BJ (cell line): ENCODE measurements at regions not wholly inside any gene's neighbourhood (a gene's known extent, or its start where the extent isn't known, plus 50 kb on each side); places are given as distances from the start of the nearest gene placed in this dataset.
A peak's percentile ranks its signal among the peaks of the same experiment; 100 is the strongest.

ENCODE experiments used
- CTCF ChIA-PET: fragments of 350-600 bp; formaldehyde crosslinking; extraction: SDS; loops from one replicate; lab custom pipeline; 2021; ENCODE audit warnings: antibody characterized with exemption, inconsistent platforms; lab: Yijun Ruan, JAX
- POLR2A ChIA-PET: fragments of 300-600 bp; sonication (Branson Sonifier 250); formaldehyde crosslinking; extraction: SDS; loops from one replicate; lab custom pipeline; 2021; ENCODE audit warnings: antibody characterized with exemption; lab: Charles Lee
- DNase-seq: peaks from one replicate; pipeline ENCODE4 v3.0.0-alpha.2; 2011; ENCODE audit warnings: low read depth
- H3K27me3 ChIP-seq: 2 replicates; pipeline ENCODE4 v1.6.0; 2011; ENCODE audit warnings: low read length; ENCODE audit not compliant: control insufficient read depth, insufficient read depth
- H3K36me3 ChIP-seq: 2 replicates; pipeline ENCODE4 v1.5.1; 2011; ENCODE audit warnings: low read length; ENCODE audit not compliant: control insufficient read depth, insufficient read depth
- H3K4me3 ChIP-seq: 2 replicates; pipeline ENCODE4 v1.5.1; 2011; ENCODE audit warnings: low read depth, mild to moderate bottlenecking, control low read depth, low read length
- CTCF ChIP-seq: IDR thresholded peaks from 2 replicates; pipeline ENCODE4 v1.5.1; 2011; ENCODE audit warnings: low read depth, mild to moderate bottlenecking, control low read depth, inconsistent platforms, low read length, moderate library complexity; ENCODE audit not compliant: insufficient read depth

- no peak overlapping the region for H3K4me3 ChIP-seq
- peak; percentile 31 for DNase-seq
- TF ChIP-seq CTCF, result no peak
- 0 out of 2 replicates have a peak, but pooled peaks cover 4% of the 10 kb centered on the region for H3K27me3 ChIP-seq
- ChIA-PET POLR2A (no interaction called here), CTCF (interaction anchor here (0.9 to 2.7 kb wide), 3 partner anchors 232 to 265 kb away, joined by 3 to 12 read pairs (median 10); no protein-coding TSS in a partner anchor)
- H3K36me3 ChIP-seq, result no peaks in the 10 kb centered on the region
Observed at GRCh38 chr14:100649173-100649519, 61.9 kb upstream of the BEGAIN start.

GRCh38 chr14:100651999-100652508 lies 64.8 kb upstream of the BEGAIN start:
- TF ChIP-seq CTCF, result no peak
- H3K36me3 ChIP-seq, result no peaks in the 10 kb centered on the region
- POLR2A ChIA-PET, result no interaction called here
- no peak overlapping the region for H3K4me3 ChIP-seq
- DNase-seq, result no peak
- H3K27me3 ChIP-seq, result peaks cover 10% of the 10 kb centered on the region
- CTCF ChIA-PET, result interaction anchor here (0.5 to 10.2 kb wide), 8 partner anchors 10 to 294 kb away, joined by 3 to 109 read pairs (median 5); no protein-coding TSS in a partner anchor

- ChIA-PET CTCF (interaction anchor here (0.5 to 10.2 kb wide), 12 partner anchors 8 to 976 kb away, joined by 3 to 109 read pairs (median 4); no protein-coding TSS in a partner anchor), POLR2A (interaction anchor here (0.9 kb wide), 1 partner anchor 24 kb away, joined by 6 read pairs; no protein-coding TSS in a partner anchor)
- H3K27me3 ChIP-seq, result peaks cover 14% of the 10 kb centered on the region
- H3K4me3 ChIP-seq, result no peak overlapping the region
- DNase-seq, result no peak
- TF ChIP-seq CTCF, result no peak
- H3K36me3 ChIP-seq, result no peaks in the 10 kb centered on the region
Observed at GRCh38 chr14:100652744-100653143, 65.5 kb upstream of the BEGAIN start.

DNA sequence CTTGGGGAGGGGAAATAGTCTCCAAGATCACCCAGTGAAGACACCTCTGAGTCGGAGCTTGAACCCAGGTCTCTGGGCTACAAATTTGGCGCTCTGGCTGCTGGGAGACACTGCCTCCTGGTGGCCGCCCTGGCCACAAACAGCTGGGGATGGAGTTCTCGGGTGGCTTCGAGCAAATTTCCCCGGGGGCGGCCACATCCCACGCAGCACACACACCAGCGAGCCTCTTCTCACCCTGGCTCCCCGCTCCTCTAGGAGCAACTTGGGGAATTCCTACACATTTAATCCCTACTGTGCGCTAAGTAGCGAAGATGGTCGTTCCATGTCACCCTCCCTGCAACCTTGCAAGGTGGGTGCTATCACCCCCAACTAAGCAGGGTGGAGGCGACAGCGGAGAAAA lies 66.2 kb upstream of the BEGAIN start:
- CTCF ChIA-PET, result interaction anchor here (0.8 to 10.2 kb wide), 10 partner anchors 9 to 975 kb away, joined by 3 to 109 read pairs (median 4); no protein-coding TSS in a partner anchor
- no peak for DNase-seq

More for the DNA sequence above, 66.2 kb upstream of the BEGAIN start:
- POLR2A ChIA-PET, result no interaction called here
- Histone ChIP-seq H3K27me3 (peaks cover 14% of the 10 kb centered on the region), H3K4me3 (no peak overlapping the region), H3K36me3 (no peaks in the 10 kb centered on the region)
- TF ChIP-seq CTCF, result peak; percentile 45
